NCI-H1694 treated with DMSO at 0.1 percent for 48 hours (cell line): ENCODE measurements at regions not wholly inside any gene's neighbourhood (a gene's known extent, or its start where the extent isn't known, plus 50 kb on each side); places are given as distances from the start of the nearest gene placed in this dataset.

ENCODE experiments used
- DNase-seq: peaks from one replicate; lab custom pipeline; 2025; lab: John Stamatoyannopoulos, UW

DNA sequence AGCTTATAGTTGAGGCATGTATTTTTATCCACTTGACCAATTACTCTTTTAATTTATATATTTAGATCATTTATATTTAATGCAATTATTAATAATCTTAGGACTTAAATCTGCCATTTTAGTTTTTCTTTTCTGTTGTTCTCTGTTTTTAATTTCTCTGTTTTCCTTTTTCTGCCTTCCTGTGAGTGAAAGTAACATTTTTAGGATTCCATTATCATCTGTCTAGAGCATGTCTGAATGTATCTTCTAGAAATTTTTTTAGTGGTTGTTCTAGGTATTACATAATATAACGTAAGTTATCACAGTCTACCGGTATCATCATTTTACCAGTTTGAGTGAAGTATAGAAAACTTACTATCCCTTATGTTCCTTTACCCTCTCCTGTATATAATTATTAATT, 197.3 kb downstream of the UNC5CL start:
- DNase-seq = no peak

DNA sequence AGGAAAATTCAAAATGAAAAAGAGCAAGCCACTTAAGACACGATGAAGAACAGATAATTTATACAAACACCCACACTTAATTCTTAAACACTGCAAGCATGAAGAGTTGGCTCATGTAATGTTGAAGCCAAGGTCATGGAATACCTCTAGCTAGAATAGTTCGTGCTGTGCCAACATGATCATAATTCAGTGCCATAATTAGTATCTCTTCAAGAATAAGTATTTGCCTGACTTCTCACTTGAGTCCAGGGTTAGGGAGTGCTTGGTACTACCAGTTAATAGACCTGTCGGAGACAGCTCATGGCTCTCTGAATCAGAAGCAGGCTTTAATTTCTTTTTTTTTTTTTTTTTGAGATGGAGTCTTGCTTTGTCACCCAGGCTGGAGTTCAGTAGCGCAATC, 206.3 kb downstream of the UNC5CL start:
- no peak for DNase-seq

DNA sequence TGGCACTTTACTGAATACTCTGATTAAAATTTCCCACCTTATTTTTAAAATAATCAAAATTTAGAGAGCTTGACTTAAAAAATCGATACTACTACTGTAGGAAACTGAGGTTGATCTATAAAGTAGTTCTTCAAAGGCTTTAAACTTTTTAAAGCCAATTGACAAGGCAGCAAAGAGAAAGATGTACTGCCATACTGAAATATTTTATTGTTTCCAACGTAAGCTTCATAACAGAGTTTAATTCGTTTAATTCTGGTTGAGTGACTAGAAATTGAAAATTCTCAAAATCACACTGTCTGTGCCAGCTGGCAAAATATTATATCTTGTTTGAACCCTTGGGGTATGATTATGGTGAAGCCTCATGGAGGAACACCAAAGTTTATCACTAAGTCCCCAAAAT, 207.6 kb downstream of the UNC5CL start:
- no peak for DNase-seq

DNA sequence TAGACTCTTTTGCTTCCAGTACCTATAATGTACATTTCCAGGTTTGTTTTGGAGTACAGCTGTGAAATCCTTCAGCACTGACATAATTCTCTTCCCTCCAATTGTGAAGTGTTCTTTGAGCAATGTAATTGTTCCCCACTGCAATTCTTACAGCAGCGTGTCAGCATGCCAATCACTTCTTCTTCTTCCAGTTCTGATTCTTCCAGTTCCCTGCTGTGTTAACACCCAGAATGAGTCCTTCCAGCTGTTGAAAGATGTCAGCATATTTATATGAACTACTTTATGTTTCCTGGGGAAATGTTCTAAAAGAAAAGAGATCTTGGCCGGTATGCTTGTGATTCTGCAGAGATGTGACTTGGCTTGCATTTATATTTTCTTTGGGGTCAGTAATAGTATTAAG, 213.9 kb downstream of the UNC5CL start:
- DNase-seq = no peak

DNA sequence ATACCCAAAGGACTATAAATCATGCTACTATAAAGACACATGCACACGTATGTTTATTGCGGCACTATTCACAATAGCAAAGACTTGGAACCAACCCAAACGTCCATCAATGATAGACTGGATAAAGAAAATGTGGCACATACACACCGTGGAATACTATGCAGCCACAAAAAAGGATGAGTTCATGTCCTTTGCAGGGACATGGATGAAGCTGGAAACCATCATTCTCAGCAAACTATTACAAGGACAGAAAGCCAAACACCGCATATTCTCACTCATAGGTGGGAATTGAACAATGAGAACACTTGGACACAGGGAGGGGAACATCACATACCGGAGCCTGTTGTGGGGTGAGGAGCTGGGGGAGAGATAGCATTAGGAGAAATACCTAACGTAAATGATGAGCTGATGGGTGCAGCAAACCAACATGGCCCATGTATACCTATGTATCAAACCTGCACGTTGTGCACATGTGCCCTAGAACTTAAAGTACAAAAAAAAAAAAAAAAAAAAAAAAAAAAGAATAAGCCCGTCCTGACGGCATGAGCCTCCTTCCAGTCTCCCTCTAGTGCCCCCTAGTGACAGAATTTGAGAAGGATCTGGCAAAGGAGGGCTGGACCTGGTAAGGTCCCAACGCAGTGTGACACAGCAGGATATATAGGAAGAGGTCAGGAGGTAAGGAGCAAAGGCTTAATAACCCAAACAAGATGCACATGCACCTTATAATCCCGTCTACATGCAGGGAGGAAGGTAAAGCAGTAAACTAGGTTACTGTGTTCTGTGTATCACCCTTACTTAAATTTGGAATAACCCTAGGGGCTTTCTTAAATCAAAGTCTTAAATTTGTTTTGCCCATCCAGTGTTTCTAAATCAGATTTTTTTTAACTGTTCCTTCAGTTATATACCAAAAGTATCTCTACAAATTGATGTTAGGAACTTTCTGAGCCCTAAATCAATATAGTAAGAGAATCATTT, 214.8 kb downstream of the UNC5CL start:
- peak; percentile 37 for DNase-seq

DNA sequence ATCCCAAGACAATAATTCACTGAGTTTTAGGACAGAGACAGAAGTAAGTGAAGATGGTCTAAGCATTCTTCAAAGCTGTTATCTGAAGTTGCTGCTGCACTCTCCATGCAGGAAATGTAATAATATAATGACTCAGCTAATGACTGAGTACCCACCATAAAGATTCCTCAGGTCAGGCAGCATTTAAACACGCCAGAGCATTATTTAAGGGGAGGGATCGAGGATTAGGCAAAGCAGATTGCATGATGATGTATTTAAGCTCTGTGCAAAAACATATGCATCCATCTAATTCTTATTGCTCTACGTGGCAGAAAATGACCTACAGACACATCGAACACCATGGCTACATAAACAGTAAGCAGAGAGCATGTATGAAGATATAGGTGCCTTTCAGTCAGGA, 216.4 kb downstream of the UNC5CL start:
- no peak for DNase-seq

DNA sequence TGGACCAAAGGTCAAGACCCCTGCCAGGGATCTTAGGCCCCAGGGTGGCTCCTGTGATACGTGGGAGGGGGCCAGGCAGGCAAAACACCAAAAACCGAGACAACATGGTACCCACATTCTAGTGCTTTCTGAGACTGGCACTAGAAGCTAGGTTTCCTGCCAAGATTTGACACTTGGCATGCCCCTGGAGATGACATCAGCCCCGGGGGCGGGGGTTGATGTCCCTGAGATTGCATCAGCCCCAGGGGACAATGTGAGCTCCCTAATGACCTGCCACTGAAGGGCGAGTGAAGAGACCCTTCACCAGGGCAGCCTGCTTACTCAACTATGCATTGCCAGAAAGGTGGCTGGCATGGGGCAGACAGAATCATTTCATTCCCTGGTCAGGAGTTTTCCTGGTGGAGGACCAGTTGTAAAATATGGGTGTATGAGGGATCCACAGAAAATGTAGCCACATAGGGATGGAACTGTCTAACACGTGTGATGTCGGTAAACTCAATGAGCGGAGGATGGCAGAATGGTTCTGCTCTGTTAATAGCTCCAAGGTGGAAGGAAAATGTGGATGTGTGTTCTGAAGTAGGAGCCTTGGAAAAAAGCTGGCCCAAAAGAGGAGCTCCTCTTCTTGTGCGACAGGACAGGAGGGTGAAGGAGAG, 219.7 kb downstream of the UNC5CL start:
- no peak for DNase-seq

DNA sequence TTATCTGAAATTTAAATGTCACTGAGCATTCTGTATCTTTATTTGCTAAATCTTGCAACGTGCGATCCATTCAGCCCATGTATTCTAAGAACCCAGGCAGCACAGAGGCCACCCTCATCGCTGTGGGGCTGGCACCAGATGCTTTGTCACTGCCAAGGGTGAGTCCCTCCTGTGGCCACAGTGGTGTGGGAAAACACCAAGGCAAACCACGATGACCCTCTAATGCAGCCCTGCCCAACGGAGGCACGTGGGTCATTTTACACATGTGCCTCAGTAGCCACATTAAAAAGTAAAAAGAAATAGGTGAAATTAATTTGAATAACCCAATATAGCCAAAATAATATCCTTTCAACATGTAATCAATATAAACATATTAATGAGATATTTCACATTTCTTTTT, 221.7 kb downstream of the UNC5CL start:
- no peak for DNase-seq

DNA sequence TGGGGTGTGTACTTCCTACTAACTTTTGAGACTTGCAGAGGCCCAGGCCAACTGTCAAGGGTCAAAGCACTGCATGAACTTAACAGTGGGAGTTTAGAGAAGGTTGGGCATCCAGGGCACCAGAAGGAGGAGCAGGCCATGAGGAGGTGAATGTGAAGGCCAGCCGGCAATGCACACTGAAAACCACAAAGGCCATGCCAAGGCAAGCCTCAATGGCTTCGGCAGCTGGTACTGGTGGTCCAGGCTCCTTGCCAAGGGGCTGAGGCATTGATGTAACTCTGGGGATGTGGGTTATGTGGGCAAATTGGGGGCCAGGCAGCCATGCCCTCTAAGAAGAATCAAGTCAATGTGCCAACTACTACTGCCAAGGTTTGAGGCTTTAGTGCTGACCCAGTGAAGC, 222.4 kb downstream of the UNC5CL start:
- no peak for DNase-seq

DNA sequence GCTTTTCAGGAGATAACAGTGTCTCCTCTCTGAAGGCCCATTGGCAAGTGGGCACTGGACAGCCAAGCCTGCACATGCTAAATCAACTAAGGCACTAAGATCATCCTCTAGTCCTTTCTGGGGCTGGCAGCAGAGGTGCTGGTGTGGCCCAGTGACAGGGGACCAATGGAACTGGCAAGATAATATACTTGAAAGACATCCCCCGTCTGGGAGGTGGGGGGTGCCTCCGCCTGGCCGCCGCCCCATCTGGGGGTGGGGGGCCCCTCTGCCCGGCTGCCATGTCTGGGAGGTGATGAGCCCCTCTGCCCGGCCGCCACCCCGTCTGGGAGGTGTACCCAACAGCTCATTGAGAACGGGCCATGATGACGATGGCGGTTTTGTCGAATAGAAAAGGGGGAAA, 223.3 kb downstream of the UNC5CL start:
- no peak for DNase-seq

DNA sequence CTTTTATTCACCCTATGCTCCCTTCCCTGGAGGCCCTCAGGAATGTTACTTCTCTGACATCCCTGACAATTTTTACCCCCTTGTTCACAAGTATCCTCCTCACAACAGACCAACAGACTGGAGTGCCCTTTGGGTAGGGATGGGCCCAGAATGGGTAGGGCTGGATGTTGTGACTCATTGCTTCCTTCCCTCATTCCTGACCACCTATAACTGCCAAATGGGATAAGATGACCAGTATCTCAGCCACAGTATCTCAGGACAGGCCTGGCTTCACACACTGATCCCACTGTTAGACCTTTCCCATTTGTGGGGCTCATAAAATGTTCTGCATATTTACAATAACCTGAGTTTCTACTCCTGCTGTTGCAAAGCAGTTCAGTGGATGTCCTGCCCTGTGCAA, 223.0 kb upstream of the LRFN2 start:
- DNase-seq = no peak

DNA sequence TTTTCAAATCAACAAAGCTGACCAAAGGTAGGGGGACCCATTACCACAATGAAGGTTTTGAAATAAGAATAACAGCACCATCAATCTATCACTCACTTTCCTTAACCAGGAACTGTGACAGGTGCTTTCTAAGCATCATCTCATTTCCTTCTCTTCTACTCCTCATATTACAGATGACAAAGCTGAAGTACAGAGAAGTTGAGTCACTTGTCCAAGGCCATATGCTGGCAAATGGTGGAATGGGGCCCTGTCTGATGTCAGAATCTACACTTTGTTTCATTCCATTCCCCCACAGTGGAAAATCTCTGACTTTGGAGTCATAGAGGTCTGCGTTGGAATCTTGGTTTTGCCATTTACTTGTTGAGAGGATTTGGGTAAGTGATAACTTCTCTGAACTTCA, 222.5 kb upstream of the LRFN2 start:
- DNase-seq = no peak

DNA sequence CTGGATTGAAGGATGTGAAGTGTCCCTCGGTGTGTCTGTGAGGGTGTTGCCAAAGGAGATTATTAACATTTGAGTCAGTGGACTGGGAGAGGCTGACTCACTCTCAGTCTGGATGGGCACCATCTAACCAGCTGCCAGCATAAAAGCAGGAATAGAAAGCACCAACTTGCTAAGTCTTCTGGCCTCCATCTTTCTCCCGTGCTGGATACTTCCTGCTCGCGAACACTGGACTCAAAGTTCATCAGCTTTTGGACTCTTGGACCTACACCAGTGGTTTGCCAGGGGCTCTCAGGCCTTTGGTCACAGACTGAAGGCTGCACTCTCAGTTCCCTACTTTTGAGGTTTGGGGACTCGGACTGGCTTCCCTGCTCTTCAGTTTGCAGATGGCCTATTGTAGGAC, 220.3 kb upstream of the LRFN2 start:
- DNase-seq = no peak

DNA sequence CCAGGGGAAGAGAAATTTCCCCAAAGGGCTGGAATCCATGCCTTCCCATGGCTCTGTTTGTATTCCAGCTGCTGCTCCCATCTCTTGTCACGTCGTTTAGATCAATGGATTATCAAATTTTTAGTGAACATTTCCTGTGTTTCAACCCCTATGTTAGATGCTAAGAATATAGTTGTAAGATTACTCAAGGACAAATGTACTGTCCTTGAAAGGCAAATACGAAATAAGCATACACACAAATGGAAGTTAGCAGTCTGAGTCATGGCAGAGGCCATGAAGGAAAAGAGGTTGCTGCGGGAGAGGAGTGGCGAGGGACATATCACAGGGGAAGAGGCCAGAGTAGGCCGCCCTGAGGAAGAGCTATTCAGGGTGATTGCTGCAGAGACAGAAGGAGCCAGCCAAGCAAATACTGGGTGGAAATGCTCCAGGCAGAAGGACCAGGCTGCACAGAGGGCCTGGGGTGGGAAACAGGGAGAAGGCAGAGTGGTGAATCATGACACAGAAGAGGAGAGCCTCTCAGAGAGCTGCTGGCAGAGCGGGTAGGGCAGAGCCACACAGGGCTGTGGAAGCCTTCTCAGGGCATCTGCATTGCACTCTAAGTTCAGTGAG, 219.2 kb upstream of the LRFN2 start:
- DNase-seq = no peak

DNA sequence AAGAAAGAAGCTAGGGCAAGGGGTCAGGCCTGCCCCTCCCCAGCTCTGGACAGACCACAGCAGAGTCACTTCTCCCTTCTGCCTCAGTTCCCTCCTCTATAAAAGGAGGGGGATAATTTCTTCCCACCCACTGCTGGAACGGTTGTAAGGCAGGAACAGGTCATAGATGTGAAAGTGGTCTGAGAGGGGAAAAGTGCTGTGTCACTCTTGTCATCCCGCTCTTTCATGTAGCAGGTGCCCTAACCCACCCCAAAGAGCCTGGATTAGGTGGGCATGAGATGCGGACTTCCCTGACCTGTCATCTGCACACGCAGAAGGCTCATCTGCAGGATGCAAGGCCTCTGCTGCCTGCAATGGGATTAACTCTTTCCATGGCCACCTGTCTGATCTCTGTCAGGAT, 218.2 kb upstream of the LRFN2 start:
- DNase-seq = no peak

DNA sequence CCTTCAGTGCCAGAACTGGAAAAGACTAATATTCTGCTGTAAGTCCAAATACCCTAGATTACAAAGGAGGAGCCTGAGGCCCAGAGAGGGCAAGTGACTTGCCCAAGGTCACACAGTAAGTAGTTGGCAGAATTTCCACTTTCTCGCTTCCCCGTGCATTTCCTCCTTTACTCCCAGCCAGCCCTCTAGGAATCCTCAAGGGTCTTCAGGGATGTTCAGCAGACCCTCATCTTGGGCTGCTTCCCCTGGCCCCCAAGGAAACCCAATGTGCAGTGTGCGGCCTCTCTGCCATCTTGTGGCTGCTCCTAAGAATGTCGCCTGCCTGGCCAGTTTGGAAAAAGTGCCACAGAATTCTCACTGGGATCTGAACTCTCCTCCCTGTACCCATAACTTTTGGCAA, 217.7 kb upstream of the LRFN2 start:
- DNase-seq = no peak

DNA sequence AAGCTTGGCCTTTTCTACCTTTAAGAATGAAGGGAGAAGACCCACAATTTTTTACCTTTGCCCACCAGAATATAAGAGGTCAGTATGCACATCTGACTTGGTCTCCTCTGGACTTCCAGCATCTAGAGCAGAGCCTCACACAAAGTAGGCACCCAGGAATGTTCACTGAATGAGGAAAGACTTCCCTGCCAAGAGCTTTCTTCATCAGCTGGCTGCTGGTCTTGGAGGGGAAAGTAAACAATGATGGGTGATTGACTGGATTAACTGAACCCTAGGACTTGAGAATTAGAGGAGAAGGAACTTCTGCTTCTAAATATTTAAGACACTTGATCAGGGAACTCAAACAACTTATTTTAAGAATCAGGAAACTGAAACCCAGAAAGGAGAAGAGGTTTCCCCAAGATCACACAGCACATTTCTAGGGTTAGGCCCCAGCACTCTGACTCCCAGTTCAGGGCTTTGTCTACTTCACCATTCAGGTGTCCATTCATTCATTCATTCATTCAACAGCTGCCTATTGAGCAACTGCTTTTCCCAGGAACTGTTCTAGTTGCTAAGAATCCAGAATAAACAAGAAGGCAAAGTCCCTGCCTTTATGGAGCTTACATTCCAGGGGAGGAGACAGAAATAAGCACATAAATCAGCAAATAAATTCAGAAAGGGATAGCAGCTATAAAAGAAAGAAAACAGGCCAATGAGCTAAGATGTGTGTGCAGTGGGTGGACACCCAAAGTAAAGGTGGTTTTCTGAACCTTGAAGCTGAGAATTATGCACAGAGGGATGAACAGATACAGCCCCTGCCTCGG, 216.9 kb upstream of the LRFN2 start:
- no peak for DNase-seq

DNA sequence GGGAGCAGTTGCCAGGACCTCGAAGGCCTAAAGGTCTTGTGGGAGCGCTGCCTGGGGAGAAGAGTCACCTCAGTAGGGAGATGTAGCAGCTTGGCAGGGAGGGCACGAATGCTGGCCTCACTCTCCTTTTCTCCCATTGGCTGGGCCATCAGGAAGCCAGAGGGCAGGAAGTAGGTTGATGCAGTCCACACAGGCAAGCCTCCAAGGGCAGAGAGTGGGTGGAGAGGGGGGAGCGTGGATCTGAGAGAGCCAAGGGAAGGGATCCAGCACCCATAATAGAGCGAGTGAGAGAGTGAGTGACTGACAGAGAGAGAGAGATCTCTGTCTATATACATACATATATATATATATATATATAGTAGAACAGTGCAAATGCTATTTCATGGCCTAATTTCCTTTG, 215.3 kb upstream of the LRFN2 start:
- DNase-seq = no peak

DNA sequence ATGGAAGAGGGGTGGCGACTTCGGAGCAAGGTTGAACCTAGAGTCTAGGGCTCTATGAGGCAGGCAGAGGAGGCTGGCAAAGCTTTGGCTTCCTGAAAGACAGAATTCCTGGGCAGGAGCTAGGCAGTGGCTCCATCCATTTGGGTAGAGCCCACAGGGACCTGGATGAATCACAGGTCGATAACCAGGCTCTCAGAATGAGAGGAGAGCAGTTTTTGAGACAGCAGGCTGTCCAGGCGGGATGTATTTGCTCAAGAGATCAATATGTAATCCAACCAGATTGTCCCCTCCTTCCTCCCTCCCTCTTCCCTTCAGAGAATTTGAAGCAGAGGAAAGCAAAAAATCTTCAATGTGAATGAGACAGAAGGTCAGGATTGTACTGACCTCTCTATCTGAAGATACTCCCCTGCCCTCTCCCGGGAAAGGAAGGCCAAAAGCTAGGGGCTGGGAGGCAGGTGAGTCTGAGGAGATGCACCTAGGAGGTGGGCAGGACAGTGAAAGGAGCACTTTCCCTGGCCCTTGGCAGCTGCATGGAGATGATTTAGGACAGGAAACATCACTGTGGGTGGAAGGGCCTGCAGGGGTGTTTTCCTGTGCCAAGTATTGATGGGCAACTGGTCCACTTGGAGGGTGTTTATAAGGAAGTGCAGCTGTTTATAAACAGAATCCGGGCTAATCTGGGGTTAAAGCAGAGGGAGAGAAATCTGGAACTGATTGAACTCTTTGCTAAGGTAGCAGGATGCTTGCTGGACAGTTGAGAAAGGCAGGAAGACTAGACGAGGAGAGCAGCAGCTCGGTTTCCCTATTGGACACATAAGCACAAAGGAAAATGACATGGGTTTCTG, 212.4 kb upstream of the LRFN2 start:
- DNase-seq = no peak

DNA sequence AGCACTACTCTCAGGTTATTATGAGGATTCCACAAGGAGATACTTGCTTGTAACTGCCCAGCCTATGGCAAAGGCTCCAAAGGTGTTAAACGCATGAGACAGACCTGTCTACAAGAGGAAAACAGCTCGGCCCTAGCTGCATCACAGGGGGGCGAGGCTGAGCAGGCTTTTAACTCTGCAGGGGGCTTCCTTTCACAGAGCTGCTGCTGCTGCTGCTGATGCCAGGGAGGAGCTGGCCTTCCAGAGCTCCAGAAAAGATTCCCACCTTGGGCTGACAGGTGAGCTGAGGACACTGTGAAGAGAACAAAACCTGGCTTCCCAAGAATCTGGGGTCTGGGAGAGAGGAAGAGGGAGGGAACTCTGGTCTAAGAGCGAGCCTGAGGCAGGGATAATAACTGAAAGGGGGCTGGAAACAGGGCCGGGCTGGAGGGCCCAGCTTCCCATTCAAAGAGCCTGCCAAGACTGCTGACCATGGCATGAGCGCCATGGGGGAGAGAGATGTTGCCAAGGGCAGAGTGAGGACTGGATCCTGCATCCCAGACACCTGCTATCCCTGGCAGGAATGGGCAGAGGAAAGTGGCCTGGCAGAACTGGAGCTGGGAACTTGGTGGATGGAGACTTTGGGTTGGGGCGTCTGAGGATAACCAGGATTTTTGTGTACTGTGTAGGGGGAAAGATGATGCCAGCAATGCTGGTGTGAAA, 211.1 kb upstream of the LRFN2 start:
- no peak for DNase-seq
